Calu3 (cell line): ENCODE measurements at regions not wholly inside any gene's neighbourhood (a gene's known extent, or its start where the extent isn't known, plus 50 kb on each side); places are given as distances from the start of the nearest gene placed in this dataset.

ENCODE experiments used
- BruUV-seq: library from RNA; stranded (reverse); fragments of 400-500 nt; replicated peaks from 2 replicates; lab custom pipeline; 2021; lab: Mats Ljungman, UMichigan
- CTCF ChIA-PET: fragments of 300-600 bp; sonication (Branson Sonifier 250); formaldehyde crosslinking; loops from one replicate; lab custom pipeline; 2022; ENCODE audit warnings: antibody characterized with exemption; lab: Charles Lee
- DNase-seq: peaks from one replicate; pipeline ENCODE4 v3.0.0; 2022
- H3K27ac Mint-ChIP-seq: one replicate; pipeline ENCODE4 v1.8.0; 2022; ENCODE audit warnings: mixed read lengths; ENCODE audit not compliant: unreplicated experiment
- H3K27me3 Mint-ChIP-seq: one replicate; pipeline ENCODE4 v1.8.0; 2022; ENCODE audit warnings: mixed read lengths; ENCODE audit not compliant: unreplicated experiment
- H3K36me3 Mint-ChIP-seq: one replicate; pipeline ENCODE4 v1.8.0; 2022; ENCODE audit warnings: mild to moderate bottlenecking, moderate library complexity, mixed read lengths; ENCODE audit not compliant: insufficient read depth, unreplicated experiment
- H3K4me1 Mint-ChIP-seq: one replicate; pipeline ENCODE4 v1.8.0; 2022; ENCODE audit warnings: mild to moderate bottlenecking, low read depth, mixed read lengths; ENCODE audit not compliant: unreplicated experiment
- H3K4me3 Mint-ChIP-seq: one replicate; pipeline ENCODE4 v1.8.0; 2022; ENCODE audit warnings: mild to moderate bottlenecking, low read depth, moderate library complexity, mixed read lengths; ENCODE audit not compliant: unreplicated experiment
- H3K9me3 Mint-ChIP-seq: one replicate; pipeline ENCODE4 v1.8.0; 2022; ENCODE audit warnings: low read depth, mixed read lengths; ENCODE audit not compliant: unreplicated experiment
- CTCF ChIP-seq: fragments of 200-600 bp; IDR thresholded peaks from one replicate; pipeline ENCODE4 v1.8.0; 2022; ENCODE audit warnings: antibody characterized with exemption; ENCODE audit not compliant: unreplicated experiment
- intact Hi-C: fragments of 100-400 bp; cut with micrococcal nuclease; formaldehyde crosslinking; loops from one replicate; pipeline ENCODE4 v1.10.0; 2022; ENCODE audit not compliant: unreplicated experiment

- TF ChIP-seq CTCF, result no peak
- intact Hi-C loops, result no loop called here
- BruUV-seq, result no TSS peak
Measured at GRCh38 chr18:46260879-46261143, 156.6 kb downstream of the HAUS1 start.

GRCh38 chr18:46261799-46262198, 157.6 kb downstream of the HAUS1 start:
- BruUV-seq, result no TSS peak
- no peak for DNase-seq
- Mint-ChIP-seq H3K9me3 (no peaks in the 10 kb centered on the region), H3K27me3 (no peaks in the 10 kb centered on the region), H3K36me3 (no peaks in the 10 kb centered on the region), H3K4me3 (no peak overlapping the region), H3K4me1 (peaks cover 28% of the 10 kb centered on the region), H3K27ac (no peak overlapping the region)
- CTCF ChIA-PET, result no interaction called here
- intact Hi-C loops, result no loop called here
- TF ChIP-seq CTCF, result no peak

More at GRCh38 chr18:46260879-46261143, 156.6 kb downstream of the HAUS1 start:
- Mint-ChIP-seq H3K4me3 (no peak overlapping the region), H3K36me3 (peaks cover 2% of the 10 kb centered on the region), H3K4me1 (peaks cover 38% of the 10 kb centered on the region), H3K27me3 (no peaks in the 10 kb centered on the region), H3K9me3 (no peaks in the 10 kb centered on the region), H3K27ac (no peak overlapping the region)
- CTCF ChIA-PET, result interaction anchor here (0.6 kb wide), 1 partner anchor 85 kb away, joined by 3 read pairs; no protein-coding TSS in a partner anchor
- no peak for DNase-seq

- DNase-seq, result no peak
- BruUV-seq, result no TSS peak
- Mint-ChIP-seq H3K27ac (no peak overlapping the region), H3K9me3 (no peaks in the 10 kb centered on the region), H3K4me3 (no peak overlapping the region), H3K27me3 (no peaks in the 10 kb centered on the region), H3K36me3 (no peaks in the 10 kb centered on the region), H3K4me1 (peaks cover 20% of the 10 kb centered on the region)
- CTCF ChIA-PET, result no interaction called here
- no peak for TF ChIP-seq CTCF
- intact Hi-C loops, result no loop called here
Measured at GRCh38 chr18:46262856-46263255, 158.7 kb downstream of the HAUS1 start.

GRCh38 chr18:46264255-46264654, 160.1 kb downstream of the HAUS1 start:
- TF ChIP-seq CTCF, result no peak
- DNase-seq, result no peak
- intact Hi-C loops, result no loop called here
- Mint-ChIP-seq H3K4me3 (no peak overlapping the region), H3K27me3 (no peaks in the 10 kb centered on the region), H3K9me3 (no peaks in the 10 kb centered on the region), H3K27ac (no peak overlapping the region), H3K36me3 (no peaks in the 10 kb centered on the region), H3K4me1 (peaks cover 17% of the 10 kb centered on the region)
- BruUV-seq, result no TSS peak
- CTCF ChIA-PET, result no interaction called here
